Stimulated activated CD4-positive, alpha-beta T cell treated with anti-CD3 and anti-CD28 coated beads, Interleukin-1b, Interleukin-23, amount 100 ng/mL, for 48 hours (primary cell): ENCODE measurements at regions not wholly inside any gene's neighbourhood (a gene's known extent, or its start where the extent isn't known, plus 50 kb on each side); places are given as distances from the start of the nearest gene placed in this dataset.
"Not testable (repeated sequence)": the region's sequence is repeated elsewhere in the genome, so short reads cannot be mapped to it uniquely, and the experiment has no call there.

Experiments
- DNase-seq: peaks from one replicate; pipeline ENCODE4 v3.0.0-alpha.2; 2020

- no peak for DNase-seq
Measured at GRCh38 chr14:84288781-84289180, 1241.2 kb upstream of the FLRT2 start.

DNA sequence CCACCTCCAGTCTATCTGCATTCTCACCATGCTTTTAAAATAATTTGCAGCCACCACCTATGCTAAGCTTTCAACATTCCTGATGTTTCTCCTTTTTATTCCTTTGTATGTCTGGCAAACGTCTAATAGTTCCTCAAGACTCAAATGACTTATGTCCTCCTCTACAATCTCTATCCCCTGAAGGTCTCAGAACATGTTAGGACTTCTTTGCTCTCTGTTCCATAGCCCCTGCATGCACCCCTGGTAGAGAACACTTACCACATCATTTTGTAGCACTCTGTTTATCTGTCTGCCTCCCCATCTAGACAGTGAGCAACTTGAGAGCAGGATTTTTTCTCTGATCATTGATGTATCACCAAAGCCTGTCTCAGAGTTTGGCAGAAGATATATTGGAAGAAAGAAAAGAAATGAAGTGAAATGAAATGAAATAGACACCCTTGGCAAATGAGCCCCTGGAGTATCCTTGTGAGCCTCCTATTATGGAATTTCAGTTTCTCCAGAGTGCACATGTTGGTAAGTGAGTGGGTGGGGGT, 1231.2 kb upstream of the FLRT2 start:
- no peak for DNase-seq

GRCh38 chr14:84303140-84303539, 1226.8 kb upstream of the FLRT2 start:
- no peak for DNase-seq

- DNase-seq: no peak
Measured at GRCh38 chr14:84312551-84312950, 1217.4 kb upstream of the FLRT2 start.

DNA sequence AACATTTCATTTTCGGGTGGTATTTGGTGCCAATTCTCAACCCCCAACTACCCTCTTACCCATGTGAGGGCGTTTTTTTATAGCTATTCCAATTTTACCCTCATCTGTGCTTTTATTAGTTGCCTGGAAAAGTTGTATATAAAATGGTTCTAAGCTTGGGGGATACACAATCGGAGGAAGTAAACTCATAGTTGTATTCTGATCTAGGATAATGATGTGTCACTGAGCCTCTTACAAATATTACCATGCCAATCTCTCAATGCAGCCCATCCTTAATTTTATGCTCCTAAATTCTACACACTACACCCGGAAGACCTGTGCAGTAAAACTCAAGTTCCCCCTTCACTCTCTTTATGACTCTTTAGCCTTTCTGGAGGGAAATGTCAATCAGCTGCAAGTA, 1206.5 kb upstream of the FLRT2 start:
- DNase-seq: no peak

DNA sequence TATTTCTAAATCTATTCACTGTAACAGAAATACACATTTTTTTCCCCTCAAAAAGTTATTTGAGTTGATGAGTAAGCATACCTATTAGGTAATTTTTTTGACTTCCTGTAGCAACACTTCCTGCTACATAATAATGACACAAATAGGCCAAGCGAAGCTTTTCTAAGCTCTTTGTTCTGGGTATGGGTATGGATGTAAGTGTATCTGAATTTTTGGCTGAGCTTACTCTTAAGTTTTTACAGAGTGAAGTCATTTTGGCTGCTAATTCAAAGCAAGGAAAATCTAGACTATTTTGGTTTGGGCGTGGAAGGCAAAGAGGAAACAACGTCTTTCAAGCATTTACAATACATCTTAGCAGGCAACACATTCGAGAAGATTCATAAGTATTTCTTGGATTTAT, 1206.0 kb upstream of the FLRT2 start:
- DNase-seq: no peak

DNA sequence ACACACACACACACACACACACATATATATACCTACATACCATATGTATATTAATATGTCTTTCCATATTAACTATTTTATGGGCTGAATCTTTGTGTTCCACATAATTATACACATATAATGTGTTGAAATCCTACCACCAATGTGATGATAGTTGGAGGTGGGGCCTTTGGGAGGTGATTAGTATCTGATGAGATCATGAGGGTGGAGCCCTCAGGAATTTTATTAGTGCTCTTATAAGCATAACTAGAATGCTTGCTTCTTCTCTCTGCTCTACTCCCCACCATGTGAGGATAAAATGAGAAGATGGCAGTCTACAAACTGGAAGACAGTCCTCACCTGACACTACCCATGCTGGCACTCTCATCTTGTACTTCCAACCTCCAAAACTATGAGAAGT, 1193.5 kb upstream of the FLRT2 start:
- DNase-seq: no peak

DNA sequence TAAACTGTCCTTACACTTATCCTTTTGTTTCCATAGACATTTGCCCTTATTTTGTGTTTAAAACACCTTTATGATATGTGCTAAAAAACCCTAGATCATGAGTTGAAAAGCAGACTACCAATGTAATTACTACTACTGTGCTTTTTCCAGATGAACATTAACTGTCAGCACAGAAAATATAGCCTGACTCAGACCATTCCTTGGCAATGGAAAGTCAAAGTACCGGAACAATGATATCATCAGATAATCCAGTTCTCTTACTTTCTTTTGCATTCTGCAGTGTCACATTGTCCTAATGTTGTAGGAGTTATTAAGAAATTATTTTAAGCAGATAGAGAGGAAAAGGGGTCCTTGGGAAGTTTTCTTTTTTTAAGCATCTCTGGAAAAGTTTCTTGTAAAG, 1189.0 kb upstream of the FLRT2 start:
- DNase-seq: no peak

DNA sequence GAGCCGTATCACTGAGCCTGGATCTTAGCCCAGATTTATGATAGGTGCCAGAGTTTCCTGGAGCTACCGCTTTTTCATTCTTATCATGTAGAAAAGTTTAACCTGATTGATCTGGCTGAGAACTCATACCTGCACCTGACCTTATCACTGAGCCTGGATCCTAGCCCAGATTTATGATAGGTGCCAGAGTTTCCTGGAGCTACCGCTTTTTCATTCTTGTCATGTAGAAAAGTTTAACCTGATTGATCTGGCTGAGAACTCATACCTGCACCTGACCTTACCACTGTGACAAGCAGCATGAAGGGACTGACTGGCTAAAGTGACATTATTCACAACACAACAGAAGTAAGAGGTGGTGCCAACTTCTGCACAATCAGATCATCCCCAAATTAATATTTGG, 1188.1 kb upstream of the FLRT2 start:
- DNase-seq: not testable (repeated sequence)

GRCh38 chr14:84343656-84344055, 1186.3 kb upstream of the FLRT2 start:
- DNase-seq: no peak

GRCh38 chr14:84351646-84352045, 1178.3 kb upstream of the FLRT2 start:
- no peak for DNase-seq

DNA sequence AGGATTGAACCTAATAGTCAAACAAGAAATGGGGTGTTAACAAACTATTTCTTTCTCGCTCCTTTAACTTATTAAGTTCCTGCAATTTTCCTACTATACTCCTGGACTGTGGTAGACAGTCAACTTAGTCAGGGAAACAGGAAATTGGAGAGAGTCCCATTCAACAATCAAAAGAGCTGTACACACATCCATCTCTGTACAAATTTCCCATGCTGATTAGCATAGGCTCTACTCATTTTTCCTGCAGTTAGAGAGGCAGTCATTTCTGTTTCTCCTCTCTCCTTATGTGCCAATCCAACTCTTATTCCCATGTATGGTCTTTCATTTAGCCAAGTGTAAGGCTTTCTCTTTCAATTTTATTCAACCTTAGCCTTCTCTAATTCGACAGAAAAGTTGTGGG, 1168.5 kb upstream of the FLRT2 start:
- DNase-seq: no peak

- no peak for DNase-seq
Measured at GRCh38 chr14:84375235-84375634, 1154.7 kb upstream of the FLRT2 start.

GRCh38 chr14:84390010-84390409, 1139.9 kb upstream of the FLRT2 start:
- no peak for DNase-seq

GRCh38 chr14:84397631-84398030, 1132.3 kb upstream of the FLRT2 start:
- DNase-seq: no peak

DNA sequence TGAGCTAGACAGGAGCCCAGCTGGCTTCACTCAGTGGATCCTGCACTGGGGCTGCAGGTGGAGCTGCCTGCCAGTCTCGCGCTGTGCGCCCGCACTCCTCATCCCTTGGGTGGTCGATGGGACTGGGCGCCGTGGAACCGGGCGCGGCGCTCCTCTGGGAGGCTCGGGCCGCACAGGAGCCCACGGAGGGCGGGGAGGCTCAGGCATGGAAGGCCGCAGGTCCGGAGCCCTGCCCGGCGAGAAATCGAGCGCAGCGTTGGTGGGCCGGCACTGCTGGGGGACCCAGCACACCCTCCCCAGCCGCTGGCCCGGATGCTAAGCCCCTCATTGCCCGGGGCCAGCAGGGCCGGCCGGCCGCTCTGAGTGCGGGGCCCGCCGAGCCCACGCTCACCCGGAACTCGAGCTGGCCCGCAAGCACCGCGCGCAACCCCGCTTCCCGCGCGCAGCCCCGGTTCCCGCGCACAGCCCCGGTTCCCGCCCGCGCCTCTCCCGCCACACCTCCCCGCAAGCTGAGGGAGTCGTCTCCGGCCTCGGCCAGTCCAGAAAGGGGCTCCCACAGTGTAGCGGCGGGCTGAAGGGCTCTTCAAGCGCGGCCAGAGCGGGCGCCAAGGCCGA, 1130.5 kb upstream of the FLRT2 start:
- no peak for DNase-seq

DNA sequence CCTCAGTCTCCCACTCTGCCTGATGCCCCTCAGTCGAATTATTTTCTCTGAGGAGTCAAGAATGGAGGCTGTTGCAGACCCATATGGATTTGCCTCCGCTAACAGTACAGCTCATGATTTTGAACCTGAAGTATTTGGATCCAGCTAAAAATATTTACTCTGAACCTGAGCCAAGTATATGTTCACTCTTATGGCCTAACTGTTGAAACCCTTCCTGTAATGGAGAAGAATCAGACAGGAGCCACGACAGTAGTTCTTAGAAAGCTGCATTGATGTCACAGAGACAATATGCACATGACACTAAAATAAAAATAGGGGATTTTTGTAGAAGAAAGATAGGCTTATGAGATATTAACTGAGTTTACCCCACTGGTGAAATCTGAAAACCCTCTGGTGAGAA, 1128.3 kb upstream of the FLRT2 start:
- DNase-seq: no peak

- no peak for DNase-seq
Measured at GRCh38 chr14:84403585-84403984, 1126.4 kb upstream of the FLRT2 start.

- DNase-seq: no peak
Measured at GRCh38 chr14:84404246-84404645, 1125.7 kb upstream of the FLRT2 start.

DNA sequence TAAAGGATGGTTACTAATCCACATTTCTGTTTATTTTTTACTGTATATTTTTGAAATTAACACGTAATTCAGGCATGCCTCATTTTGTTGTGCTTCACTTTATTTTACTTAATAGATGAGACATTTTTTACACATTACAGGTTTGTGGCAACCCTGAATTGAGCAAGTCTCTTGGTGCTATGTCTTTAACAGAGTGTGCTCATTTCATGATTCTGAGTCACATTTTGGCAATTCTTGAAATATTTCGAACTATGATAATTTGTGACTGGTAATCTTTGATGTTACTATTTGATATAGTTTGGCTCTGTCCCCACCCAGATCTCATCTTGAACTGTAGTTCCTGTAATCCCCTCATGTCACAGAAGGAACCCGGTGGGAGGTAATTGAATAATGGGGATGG, 1120.5 kb upstream of the FLRT2 start:
- DNase-seq: no peak

- DNase-seq: no peak
Measured at GRCh38 chr14:84410344-84410743, 1119.6 kb upstream of the FLRT2 start.

DNA sequence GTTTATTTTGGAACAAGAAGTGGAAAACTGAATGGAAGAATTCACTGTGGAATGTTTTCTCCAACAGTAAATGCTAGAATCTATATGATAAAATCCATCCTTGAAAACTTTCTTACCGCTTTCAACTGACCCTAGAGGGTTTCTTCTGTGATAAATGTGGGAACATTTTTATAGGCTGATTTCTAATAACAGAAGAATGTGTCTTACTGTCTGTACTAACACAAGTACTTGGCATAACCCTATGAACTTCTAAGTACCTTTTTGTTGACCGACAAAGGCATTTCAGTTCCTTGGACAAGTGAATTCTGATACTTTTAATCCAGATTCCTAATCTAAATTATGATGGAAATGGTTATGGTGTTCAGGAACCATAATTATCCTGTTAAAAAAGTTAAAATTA, 1109.7 kb upstream of the FLRT2 start:
- DNase-seq: no peak

GRCh38 chr14:84421621-84422020, 1108.3 kb upstream of the FLRT2 start:
- DNase-seq: no peak

DNA sequence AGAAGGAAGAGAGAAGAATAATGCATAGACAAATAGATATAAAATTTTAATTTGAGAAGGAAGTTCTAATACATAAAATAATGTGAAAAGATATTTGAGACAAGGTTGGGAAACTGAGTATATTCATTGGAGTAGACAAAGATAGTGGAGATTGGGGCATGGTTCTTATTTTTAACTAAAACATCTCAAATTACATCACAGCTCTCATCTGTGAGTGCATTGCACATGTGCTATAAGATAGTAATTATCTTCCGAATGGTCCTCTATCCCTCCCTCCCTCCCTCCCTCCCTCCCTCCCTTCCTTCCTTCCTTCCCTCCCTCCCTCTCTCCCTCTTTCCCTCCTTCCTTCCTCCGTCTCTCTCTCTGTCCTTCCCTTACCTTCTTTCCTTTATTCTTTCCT, 1104.0 kb upstream of the FLRT2 start:
- DNase-seq: no peak

- no peak for DNase-seq
Measured at GRCh38 chr14:84432676-84433075, 1097.3 kb upstream of the FLRT2 start.

- no peak for DNase-seq
Measured at GRCh38 chr14:84433961-84434360, 1096.0 kb upstream of the FLRT2 start.
